Tibial nerve (tissue), 4 donors: ENCODE measurements at regions not wholly inside any gene's neighbourhood (a gene's known extent, or its start where the extent isn't known, plus 50 kb on each side); places are given as distances from the start of the nearest gene placed in this dataset.

Source experiments
- DNase-seq, 2 donors: peaks; one replicate each; pipeline ENCODE4 v3.0.0-alpha.2; 2019; ENCODE audit warnings: low spot score in 2 of 2
- H3K27ac ChIP-seq, 4 donors: fragments of 200-600 bp; sonication (generic) in 3 of 4; one replicate each; pipeline ENCODE4 v1.5.1; 2017 to 2019; ENCODE audit warnings: mild to moderate bottlenecking in 1 of 4
- H3K27me3 ChIP-seq, 2 donors: fragments of 200-600 bp; sonication (generic) in 1 of 2; one replicate each; pipeline versions ENCODE4 v1.5.1 to v1.6.0; 2017 to 2019
- H3K36me3 ChIP-seq, 3 donors: fragments of 200-600 bp; sonication (generic); one replicate each; pipeline ENCODE4 v1.5.1; 2018 to 2019
- H3K4me1 ChIP-seq, 4 donors: fragments of 200-600 bp; sonication (generic) in 3 of 4; one replicate each; pipeline ENCODE4 v1.5.1; 2017 to 2019
- H3K4me3 ChIP-seq, 4 donors: fragments of 200-600 bp; sonication (generic) in 3 of 4; one replicate each; pipeline ENCODE4 v1.5.1; 2017 to 2019; ENCODE audit warnings: mild to moderate bottlenecking in 1 of 4, moderate library complexity in 1 of 4
- H3K9me3 ChIP-seq, 4 donors: fragments of 200-600 bp; sonication (generic) in 3 of 4; one replicate each; pipeline ENCODE4 v1.5.1; 2017 to 2019
- EP300 ChIP-seq, 2 donors: sonication (generic); formaldehyde crosslinking; IDR thresholded peaks; one replicate each; pipeline ENCODE4 v1.6.1; 2017; ENCODE audit warnings: antibody characterized with exemption in 2 of 2, mild to moderate bottlenecking in 1 of 2
- POLR2A ChIP-seq, 2 donors: fragments of 450-650 bp; IDR thresholded peaks; one replicate each; pipeline ENCODE4 v1.6.1; 2017; ENCODE audit warnings: antibody characterized with exemption in 2 of 2, mild to moderate bottlenecking in 2 of 2, moderate library complexity in 2 of 2
- WGBS, 2 donors: methylation state at CpG; one replicate each; pipeline ENCODE4 v1.1.5; 2018; 5-methylcytosine and 5-hydroxymethylcytosine counted together
- TF ChIP-seq, protein P1 (sequence below), 5 experiments: fragments of 200-600 bp in 3 of 5; fragments of 450-650 bp in 2 of 5; sonication (generic) in 3 of 5; IDR thresholded peaks; one replicate each; pipeline ENCODE4 v1.5.1; 2016 to 2019; ENCODE audit warnings: antibody characterized with exemption in 5 of 5, mild to moderate bottlenecking in 3 of 5, moderate library complexity in 2 of 5

DNA sequence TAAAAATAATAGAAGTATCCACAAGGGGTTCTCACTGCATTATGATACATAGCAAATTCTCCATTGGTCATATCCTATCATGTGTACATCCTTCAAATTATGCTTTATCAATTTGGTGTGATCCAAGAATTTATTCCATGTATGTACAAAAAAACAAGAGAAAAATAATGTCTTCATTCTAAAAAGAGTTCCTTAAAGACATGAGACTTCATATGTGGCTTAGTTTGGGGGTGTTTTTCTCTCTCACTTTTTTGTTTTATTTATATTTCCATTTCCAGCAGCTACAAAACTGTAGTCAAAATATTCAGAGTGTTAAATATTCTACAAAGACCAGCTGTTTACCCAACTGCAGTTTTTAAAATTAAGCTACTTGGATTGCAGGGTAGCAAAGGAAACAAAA lies 972.0 kb downstream of the DTWD2 start:
- H3K4me3 ChIP-seq, result no peak overlapping the region

DNA sequence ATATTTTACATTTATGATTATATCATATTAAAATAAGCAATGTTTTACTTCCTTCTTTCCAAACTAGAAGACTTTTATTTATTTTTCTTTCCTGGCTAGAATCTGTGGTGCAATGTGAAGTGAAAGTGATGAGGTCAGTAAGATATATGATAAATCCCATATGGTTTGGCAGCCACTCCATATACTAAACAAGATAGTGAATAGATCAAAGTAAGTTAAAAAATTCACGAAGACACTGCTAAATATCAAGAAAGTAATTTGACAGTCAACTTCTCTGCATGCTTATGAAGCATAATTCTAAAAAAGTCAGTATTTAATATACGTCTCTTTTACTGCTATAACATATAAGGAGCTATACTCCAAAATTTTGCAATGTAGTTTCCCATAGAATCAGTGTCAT lies 972.8 kb downstream of the DTWD2 start:
- H3K4me3 ChIP-seq, result no peak overlapping the region
- WGBS, 2 donors, result 80 to 86% methylated on average over 2 of the region's 2 CpGs
- no peaks in the 10 kb centered on the region for H3K4me1 ChIP-seq
- TF ChIP-seq, protein P1, sequence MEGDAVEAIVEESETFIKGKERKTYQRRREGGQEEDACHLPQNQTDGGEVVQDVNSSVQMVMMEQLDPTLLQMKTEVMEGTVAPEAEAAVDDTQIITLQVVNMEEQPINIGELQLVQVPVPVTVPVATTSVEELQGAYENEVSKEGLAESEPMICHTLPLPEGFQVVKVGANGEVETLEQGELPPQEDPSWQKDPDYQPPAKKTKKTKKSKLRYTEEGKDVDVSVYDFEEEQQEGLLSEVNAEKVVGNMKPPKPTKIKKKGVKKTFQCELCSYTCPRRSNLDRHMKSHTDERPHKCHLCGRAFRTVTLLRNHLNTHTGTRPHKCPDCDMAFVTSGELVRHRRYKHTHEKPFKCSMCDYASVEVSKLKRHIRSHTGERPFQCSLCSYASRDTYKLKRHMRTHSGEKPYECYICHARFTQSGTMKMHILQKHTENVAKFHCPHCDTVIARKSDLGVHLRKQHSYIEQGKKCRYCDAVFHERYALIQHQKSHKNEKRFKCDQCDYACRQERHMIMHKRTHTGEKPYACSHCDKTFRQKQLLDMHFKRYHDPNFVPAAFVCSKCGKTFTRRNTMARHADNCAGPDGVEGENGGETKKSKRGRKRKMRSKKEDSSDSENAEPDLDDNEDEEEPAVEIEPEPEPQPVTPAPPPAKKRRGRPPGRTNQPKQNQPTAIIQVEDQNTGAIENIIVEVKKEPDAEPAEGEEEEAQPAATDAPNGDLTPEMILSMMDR (IDR thresholded peaks at IDR 0.05), result no peak
- no peak for TF ChIP-seq POLR2A (IDR thresholded peaks at IDR 0.05)
- no peak overlapping the region for H3K27ac ChIP-seq
- no peaks in the 10 kb centered on the region for H3K9me3 ChIP-seq
- no peak for DNase-seq
- no peaks in the 10 kb centered on the region for H3K27me3 ChIP-seq
- H3K36me3 ChIP-seq, result no peaks in the 10 kb centered on the region

More for the DNA sequence above, 972.0 kb downstream of the DTWD2 start:
- no peaks in the 10 kb centered on the region for H3K27me3 ChIP-seq
- no peaks in the 10 kb centered on the region for H3K36me3 ChIP-seq
- no peak for DNase-seq
- no peak overlapping the region for H3K27ac ChIP-seq
- no peaks in the 10 kb centered on the region for H3K9me3 ChIP-seq
- TF ChIP-seq POLR2A (IDR thresholded peaks at IDR 0.05) (no peak), EP300 (IDR thresholded peaks at IDR 0.05) (no peak)
- TF ChIP-seq, protein P1 (IDR thresholded peaks at IDR 0.05), result no peak
- H3K4me1 ChIP-seq, result no peaks in the 10 kb centered on the region

DNA sequence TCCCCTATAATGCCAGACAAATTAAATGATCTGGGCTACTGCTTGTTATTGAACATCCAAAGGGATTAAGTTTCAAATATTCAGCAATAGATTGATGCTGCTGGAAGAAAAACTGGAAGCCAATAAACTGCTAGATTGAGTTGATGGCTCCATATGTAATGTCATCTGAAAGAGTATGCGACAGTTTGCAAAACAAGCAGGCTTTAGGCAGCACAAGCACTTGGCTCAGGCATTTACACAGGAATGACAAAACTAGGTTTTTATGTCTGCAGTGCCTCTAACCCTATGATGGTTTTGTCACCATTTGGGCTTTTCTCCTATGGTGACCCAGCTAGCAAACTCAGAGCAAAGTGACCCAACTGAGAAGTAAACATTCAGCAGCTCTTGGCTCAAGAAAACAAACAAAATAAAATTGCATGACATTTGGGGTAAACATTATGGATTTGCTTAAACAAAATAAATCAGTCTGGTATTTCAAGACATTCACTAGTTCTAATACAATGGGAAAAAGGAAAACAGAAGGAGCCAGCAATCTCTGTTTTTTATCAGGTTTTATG lies 978.5 kb downstream of the DTWD2 start:
- H3K27ac ChIP-seq, result no peak overlapping the region
- DNase-seq, result no peak
- H3K4me1 ChIP-seq, result no peaks in the 10 kb centered on the region
- no peaks in the 10 kb centered on the region for H3K9me3 ChIP-seq
- no peak overlapping the region for H3K4me3 ChIP-seq
- H3K36me3 ChIP-seq, result no peaks in the 10 kb centered on the region
- H3K27me3 ChIP-seq, result no peaks in the 10 kb centered on the region
- TF ChIP-seq, protein P1 (IDR thresholded peaks at IDR 0.05), result no peak
- TF ChIP-seq POLR2A (IDR thresholded peaks at IDR 0.05) (no peak), EP300 (IDR thresholded peaks at IDR 0.05) (no peak)
- 86 to 100% methylated on average over 1 of the region's 1 CpG for WGBS, 2 donors

DNA sequence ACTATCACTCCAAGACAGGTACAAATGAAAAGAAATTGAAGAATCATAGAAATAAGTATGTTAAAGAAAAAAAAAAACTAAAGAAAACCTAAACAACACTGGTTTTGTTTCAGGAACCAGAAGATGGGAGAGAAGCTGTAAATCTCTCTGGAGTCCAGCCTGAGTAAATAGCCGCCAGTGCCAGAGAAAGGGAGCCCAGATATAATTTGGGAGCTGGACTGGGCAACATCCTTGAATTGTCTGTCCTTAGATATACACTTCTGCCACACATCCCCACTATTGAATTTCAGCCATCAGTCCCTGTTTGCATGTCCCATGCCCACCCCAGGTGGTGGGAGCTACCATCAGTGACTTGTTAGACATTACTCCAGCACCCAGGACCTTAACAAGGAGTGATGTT lies 979.6 kb downstream of the DTWD2 start:
- Histone ChIP-seq H3K4me3 (no peak overlapping the region), H3K9me3 (no peaks in the 10 kb centered on the region), H3K27me3 (no peaks in the 10 kb centered on the region), H3K36me3 (no peaks in the 10 kb centered on the region), H3K4me1 (no peaks in the 10 kb centered on the region), H3K27ac (no peak overlapping the region)
- no peak for DNase-seq
- TF ChIP-seq, protein P1 (IDR thresholded peaks at IDR 0.05), result no peak
- TF ChIP-seq EP300 (IDR thresholded peaks at IDR 0.05) (no peak), POLR2A (IDR thresholded peaks at IDR 0.05) (no peak)
- 64 to 88% methylated on average over 1 of the region's 1 CpG for WGBS, 2 donors

DNA sequence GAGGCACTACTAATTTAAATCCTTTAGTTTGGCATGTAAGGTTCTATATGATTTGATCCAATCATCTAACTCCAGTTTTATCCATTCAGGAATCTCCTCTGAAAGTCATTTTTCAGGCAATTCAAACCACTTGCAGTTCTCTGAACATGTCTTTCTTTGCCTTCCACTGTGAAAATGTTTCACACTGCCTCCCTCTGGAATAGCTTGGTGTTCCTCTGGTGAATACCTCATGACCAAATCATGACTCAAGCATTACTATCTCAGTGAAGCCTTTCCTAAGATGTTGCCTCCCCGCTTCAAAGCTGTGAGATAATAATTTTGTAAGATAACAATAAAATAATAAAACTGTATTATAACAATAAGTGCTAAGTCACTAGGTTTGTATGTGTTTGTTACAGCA lies 981.1 kb downstream of the DTWD2 start:
- TF ChIP-seq, protein P1 (IDR thresholded peaks at IDR 0.05), result no peak
- no peak for TF ChIP-seq EP300 (IDR thresholded peaks at IDR 0.05)
- no peak for TF ChIP-seq POLR2A (IDR thresholded peaks at IDR 0.05)
- H3K9me3 ChIP-seq, result no peaks in the 10 kb centered on the region
- WGBS, 2 donors, result 93% methylated on average over 1 of the region's 1 CpG
- no peak overlapping the region for H3K4me3 ChIP-seq
- no peaks in the 10 kb centered on the region for H3K27me3 ChIP-seq
- no peak for DNase-seq
- H3K36me3 ChIP-seq, result no peaks in the 10 kb centered on the region
- no peaks in the 10 kb centered on the region for H3K4me1 ChIP-seq
- no peak overlapping the region for H3K27ac ChIP-seq
